GM06990 (cell line): ENCODE measurements at regions not wholly inside any gene's neighbourhood (a gene's known extent, or its start where the extent isn't known, plus 50 kb on each side); places are given as distances from the start of the nearest gene placed in this dataset.

Experiments used
- DNase-seq: peaks from one replicate; pipeline ENCODE4 v3.0.0-alpha.2; 2011; ENCODE audit not compliant: insufficient read length; ENCODE audit errors: extremely low read depth
- H3K27me3 ChIP-seq: replicated peaks from 2 replicates; pipeline ENCODE4 v1.6.0; 2011; ENCODE audit warnings: low read length; ENCODE audit not compliant: control insufficient read depth, insufficient read depth
- H3K36me3 ChIP-seq: 2 replicates; pipeline ENCODE4 v1.5.1; 2011; ENCODE audit warnings: low read length; ENCODE audit not compliant: control insufficient read depth, insufficient read depth
- H3K4me3 ChIP-seq: replicated peaks from 2 replicates; pipeline ENCODE4 v1.5.1; 2011; ENCODE audit warnings: low read depth, mild to moderate bottlenecking, control low read depth, low read length
- TF ChIP-seq, protein P1 (sequence below): IDR thresholded peaks from 2 replicates; pipeline ENCODE4 v1.5.1; 2011; ENCODE audit warnings: low read length, control low read depth, mild to moderate bottlenecking, inconsistent platforms; ENCODE audit not compliant: insufficient read depth, poor library complexity, severe bottlenecking

DNA sequence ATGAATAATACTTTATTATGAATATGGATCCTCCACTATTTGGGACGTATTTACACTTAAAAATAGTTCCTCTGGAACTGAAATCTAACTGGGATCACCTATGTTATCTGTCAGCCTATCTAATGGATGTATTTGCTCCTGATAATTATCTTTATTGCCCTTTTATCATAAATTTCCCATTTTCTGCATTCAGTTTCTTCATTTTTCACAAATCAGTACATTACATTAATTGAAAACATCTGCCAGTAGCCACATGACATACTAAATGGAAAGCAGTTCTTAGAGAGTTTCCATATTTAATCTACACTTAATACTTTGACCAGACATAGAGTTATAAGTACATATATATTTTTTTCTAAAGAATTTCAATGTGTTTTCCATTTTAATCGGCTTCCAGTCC is 888.8 kb downstream of the SLITRK6 start:
- no peak for DNase-seq
- Histone ChIP-seq H3K36me3 (no peaks in the 10 kb centered on the region), H3K27me3 (no peaks in the 10 kb centered on the region), H3K4me3 (no peak overlapping the region)
- TF ChIP-seq, protein P1, sequence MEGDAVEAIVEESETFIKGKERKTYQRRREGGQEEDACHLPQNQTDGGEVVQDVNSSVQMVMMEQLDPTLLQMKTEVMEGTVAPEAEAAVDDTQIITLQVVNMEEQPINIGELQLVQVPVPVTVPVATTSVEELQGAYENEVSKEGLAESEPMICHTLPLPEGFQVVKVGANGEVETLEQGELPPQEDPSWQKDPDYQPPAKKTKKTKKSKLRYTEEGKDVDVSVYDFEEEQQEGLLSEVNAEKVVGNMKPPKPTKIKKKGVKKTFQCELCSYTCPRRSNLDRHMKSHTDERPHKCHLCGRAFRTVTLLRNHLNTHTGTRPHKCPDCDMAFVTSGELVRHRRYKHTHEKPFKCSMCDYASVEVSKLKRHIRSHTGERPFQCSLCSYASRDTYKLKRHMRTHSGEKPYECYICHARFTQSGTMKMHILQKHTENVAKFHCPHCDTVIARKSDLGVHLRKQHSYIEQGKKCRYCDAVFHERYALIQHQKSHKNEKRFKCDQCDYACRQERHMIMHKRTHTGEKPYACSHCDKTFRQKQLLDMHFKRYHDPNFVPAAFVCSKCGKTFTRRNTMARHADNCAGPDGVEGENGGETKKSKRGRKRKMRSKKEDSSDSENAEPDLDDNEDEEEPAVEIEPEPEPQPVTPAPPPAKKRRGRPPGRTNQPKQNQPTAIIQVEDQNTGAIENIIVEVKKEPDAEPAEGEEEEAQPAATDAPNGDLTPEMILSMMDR = no peak

GRCh38 chr13:84903391-84903790 is 895.8 kb downstream of the SLITRK6 start:
- no peaks in the 10 kb centered on the region for H3K27me3 ChIP-seq
- no peaks in the 10 kb centered on the region for H3K36me3 ChIP-seq
- no peak for DNase-seq
- TF ChIP-seq, protein P1 = no peak
- H3K4me3 ChIP-seq = no peak overlapping the region

DNA sequence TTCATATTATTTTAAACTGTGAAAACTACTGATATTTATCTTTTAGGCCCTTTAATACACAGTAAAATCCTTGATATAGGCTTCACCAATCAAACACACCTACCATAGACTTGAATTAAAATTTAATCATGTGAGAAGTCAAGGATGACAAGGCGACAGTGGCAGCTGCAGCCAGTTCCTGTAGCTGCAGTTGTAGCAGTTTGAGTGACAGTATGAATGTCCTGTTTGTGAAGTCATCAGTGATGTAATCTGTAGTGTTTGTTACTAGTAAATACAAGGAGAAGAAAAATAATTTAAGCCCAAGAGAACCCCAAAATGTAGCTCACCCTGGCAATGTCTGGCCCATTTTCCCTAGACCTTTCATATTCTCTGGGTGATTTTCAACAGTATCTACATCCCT is 897.0 kb downstream of the SLITRK6 start:
- Histone ChIP-seq H3K27me3 (no peaks in the 10 kb centered on the region), H3K36me3 (no peaks in the 10 kb centered on the region), H3K4me3 (no peak overlapping the region)
- no peak for DNase-seq
- TF ChIP-seq, protein P1 = no peak

GRCh38 chr13:84896128-84896527 is 903.1 kb downstream of the SLITRK6 start:
- TF ChIP-seq, protein P1 = peak; percentile 51
- H3K4me3 ChIP-seq = no peak overlapping the region
- no peak for DNase-seq
- no peaks in the 10 kb centered on the region for H3K27me3 ChIP-seq
- no peaks in the 10 kb centered on the region for H3K36me3 ChIP-seq

GRCh38 chr13:84894749-84895148 is 904.5 kb downstream of the SLITRK6 start:
- DNase-seq = no peak
- Histone ChIP-seq H3K36me3 (no peaks in the 10 kb centered on the region), H3K4me3 (no peak overlapping the region), H3K27me3 (no peaks in the 10 kb centered on the region)
- TF ChIP-seq, protein P1 = no peak

GRCh38 chr13:84885868-84886267 is 913.4 kb downstream of the SLITRK6 start:
- no peaks in the 10 kb centered on the region for H3K27me3 ChIP-seq
- TF ChIP-seq, protein P1 = no peak
- no peak overlapping the region for H3K4me3 ChIP-seq
- no peak for DNase-seq
- H3K36me3 ChIP-seq = no peaks in the 10 kb centered on the region
